ENCODE measurements at regions not wholly inside any gene's neighbourhood (a gene's known extent, or its start where the extent isn't known, plus 50 kb on each side); places are given as distances from the start of the nearest gene placed in this dataset.

GRCh38 chr12:33129500-33129899, 232.9 kb upstream of the PKP2 start:
- TF ChIP-seq RNF219 (CRISPR knock-in tag; IDR thresholded peaks at IDR 0.05) (no peak), POLR2AphosphoS5 (IDR thresholded peaks at IDR 0.05; ENCODE audit: control insufficient read depth, insufficient read depth, low read depth, low read length) (no peak), ETV5 (CRISPR knock-in tag; IDR thresholded peaks at IDR 0.05; ENCODE audit: low read depth) (no peak), RFX5 (IDR thresholded peaks at IDR 0.05; ENCODE audit: low read depth, low read length) (no peak), CTCF (IDR thresholded peaks at IDR 0.05 in 2 of 3, conservative IDR thresholded peaks at IDR 0.05 in 1 of 3; ENCODE audit: insufficient read depth in 2 of 3, low read depth in 1 of 3, low read length in 3 of 3) (no peak), E2F4 (CRISPR knock-in tag; IDR thresholded peaks at IDR 0.05; ENCODE audit: low read depth) (no peak)

Measured in K562 (cell line).